HL-60/S4 treated with phorbol 12-myristate 13-acetate at 8.2 ng/mL for 4 days and 3 days (cell line): ENCODE measurements at regions not wholly inside any gene's neighbourhood (a gene's known extent, or its start where the extent isn't known, plus 50 kb on each side); places are given as distances from the start of the nearest gene placed in this dataset.

Source experiments
- in situ Hi-C: fragments of 300-500 bp; cut with MboI; formaldehyde crosslinking; loops from 2 replicates; pipeline ENCODE4 v1.15.0; 2022; ENCODE audit warnings: low sequenced_read_pairs

DNA sequence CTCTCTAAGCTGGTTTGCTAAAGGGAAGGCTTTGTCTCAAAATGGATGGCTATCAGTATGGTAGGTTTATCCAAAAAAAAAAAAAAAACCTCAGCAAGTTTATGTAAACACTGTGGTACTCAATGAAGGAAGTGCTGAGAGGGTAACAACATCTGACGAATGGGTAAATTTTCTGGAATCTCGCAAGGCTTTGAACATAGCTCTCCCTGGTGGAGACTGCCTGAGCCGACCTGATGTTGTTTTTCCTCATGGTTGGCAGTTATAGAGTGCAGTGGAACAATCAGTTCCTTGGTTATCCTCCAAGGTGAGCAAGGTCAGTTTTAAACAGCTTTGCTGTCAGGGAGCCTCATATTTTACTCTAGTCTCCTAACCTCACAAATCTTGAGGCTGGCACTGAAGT is 94.6 kb downstream of the ZPLD1 start:
- in situ Hi-C loops: loop anchor here (25.0 kb wide), 1 partner anchor 292 kb away; no protein-coding TSS in a partner anchor

DNA sequence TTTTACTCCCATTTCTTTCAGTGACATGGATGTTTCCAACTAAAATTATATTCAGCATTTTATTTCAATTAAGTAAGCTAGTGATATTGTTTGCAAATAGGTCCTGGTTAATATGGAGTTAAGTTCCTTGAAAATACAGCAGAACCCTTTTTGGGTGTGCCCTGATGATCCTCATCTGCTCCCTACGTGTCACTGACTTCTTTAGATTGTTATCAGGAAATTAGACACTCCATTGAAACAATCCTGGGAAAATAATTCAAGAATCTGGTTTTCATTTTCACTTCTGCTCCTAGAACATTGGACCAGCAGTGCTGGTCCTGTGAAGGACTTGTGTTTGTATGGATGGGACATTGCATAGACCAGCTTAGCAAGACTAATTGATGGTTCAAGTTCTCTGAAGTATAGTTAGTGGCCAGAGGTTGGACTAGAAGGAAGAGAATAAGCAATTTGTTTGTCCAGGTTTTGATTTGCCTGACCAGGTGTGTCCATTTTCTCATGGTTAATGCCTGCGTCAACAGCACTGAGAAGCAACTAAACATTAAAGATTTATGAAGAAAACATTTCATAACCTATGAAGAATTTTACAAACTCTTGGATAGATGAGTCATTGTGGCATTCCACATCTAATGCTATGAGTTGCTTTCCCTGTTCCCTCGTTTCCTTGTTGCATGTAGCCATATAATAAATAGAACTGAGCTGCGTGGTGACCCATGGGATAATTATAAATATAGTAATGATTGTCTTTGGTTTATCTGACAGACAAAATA is 95.8 kb downstream of the ZPLD1 start:
- in situ Hi-C loops: loop anchor here (25.0 kb wide), 1 partner anchor 293 kb away; no protein-coding TSS in a partner anchor

DNA sequence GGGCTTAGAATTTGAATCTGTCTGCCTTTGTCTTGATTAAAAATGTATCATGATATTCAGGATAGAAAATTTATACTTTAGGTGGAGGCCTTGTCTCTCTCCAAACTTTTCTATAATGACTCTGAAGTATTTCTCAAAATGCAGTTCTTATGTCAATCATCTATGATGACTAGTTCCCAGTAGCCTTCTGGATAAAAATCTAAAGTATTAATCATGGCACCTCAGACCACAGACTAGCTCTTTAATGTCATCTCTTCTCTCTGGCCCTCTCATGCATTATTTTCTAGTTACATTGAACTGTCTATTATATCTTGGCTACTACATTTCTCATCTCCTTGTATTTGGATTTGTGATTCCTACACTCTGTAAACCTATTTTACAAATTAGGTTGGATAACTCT is 96.9 kb downstream of the ZPLD1 start:
- in situ Hi-C loops: loop anchor here (25.0 kb wide), 1 partner anchor 294 kb away; no protein-coding TSS in a partner anchor

GRCh38 chr3:102532901-102533300 is 98.1 kb downstream of the ZPLD1 start:
- in situ Hi-C loops: loop anchor here (25.0 kb wide), 1 partner anchor 296 kb away; no protein-coding TSS in a partner anchor

DNA sequence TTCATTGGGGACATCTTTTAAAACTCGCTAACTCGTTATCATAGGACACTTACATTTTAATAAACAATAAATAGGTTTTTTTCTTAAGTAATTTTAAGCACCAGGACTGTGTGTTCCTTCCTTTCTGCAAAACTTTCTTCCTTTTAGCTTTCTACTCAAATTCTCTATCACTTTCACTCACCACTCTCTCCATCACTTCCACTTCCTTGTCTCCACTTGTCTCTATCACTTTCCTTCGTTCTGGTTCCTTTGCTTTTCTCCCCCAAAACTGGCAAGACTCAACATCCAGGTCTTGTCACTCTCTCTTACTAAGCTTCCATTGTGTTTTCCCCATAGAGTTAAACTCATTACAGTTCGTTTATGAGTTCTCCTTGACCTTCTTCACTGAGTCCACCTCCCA is 99.0 kb downstream of the ZPLD1 start:
- in situ Hi-C loops: loop anchor here (25.0 kb wide), 1 partner anchor 296 kb away; no protein-coding TSS in a partner anchor

GRCh38 chr3:102536456-102536855 is 101.6 kb downstream of the ZPLD1 start:
- in situ Hi-C loops: loop anchor here (25.0 kb wide), 1 partner anchor 299 kb away; no protein-coding TSS in a partner anchor

DNA sequence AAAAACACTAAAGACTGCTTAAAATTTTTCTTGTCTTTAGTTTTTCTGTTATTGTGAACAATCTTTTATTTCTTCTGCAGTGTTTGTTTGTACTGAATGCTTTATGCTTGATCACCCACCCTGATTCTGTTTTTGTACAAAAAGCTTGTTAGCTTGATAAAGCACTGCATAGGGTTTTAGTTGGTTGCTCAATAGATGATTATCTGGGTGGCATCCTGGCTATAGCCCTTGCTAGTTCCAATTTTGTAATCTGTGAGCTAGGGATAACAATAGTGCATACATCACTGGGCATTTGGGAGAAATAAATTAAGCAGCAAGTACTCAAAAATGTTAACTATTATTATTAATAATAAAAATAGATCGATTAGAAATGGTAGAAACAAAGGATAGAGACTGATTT is 102.3 kb downstream of the ZPLD1 start:
- in situ Hi-C loops: loop anchor here (25.0 kb wide), 1 partner anchor 300 kb away; no protein-coding TSS in a partner anchor

GRCh38 chr3:102544741-102545140 is 109.9 kb downstream of the ZPLD1 start:
- in situ Hi-C loops: loop anchor here (25.0 kb wide), 1 partner anchor 307 kb away; no protein-coding TSS in a partner anchor

DNA sequence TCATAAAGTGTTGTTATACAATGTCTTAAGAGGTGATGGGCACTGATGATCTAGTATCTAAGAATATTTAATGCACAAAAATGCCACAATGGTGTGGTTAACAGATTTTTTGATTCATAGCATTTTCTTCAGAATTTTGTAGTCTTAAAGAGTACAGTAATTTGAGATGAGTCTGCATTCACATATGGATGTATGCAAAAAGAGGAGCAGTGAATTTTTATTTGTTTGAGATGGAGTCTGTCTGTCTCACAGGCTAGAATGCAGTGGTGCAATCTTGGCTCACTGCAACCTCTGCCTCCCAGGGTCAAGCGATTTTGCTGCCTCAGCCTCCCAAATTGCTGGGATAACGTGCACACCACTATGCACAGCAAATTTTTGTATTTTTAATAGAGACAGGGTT is 110.5 kb downstream of the ZPLD1 start:
- in situ Hi-C loops: loop anchor here (25.0 kb wide), 1 partner anchor 308 kb away; no protein-coding TSS in a partner anchor

DNA sequence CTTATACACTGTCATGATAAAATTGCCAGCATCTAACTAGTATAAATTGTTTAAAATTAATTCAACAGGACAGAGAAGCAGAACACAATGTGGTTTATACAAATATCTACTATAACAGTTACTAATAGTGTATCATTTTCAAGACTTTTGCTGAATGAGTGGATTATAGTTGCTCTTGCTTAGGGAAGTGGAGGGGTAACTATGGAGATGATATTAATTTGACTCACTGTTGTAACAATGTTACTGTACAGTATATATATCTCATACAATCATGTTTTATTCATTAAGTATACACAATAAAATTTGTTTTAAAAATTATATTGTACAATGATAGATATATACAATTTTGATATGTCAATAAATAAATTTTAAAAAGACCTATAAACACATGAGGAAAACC is 119.1 kb downstream of the ZPLD1 start:
- in situ Hi-C loops: no loop called here

DNA sequence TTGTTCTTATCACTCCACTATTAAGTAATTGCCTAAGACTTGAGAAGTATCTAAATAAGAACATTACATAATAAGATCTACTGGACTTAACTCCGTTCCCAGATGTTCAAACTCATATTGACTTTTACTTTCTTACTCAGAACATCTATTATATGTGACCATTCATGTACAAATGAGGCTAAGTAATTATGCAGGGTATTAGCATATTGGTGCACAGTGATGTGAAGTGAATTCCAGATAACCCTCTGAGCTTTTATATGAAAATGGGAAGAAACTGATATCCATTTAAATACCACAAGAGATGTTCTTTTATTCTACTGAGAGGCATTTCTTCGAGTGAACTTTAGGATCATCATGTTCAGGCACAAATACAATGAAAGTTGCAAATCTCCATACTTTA is 135.7 kb downstream of the ZPLD1 start:
- in situ Hi-C loops: no loop called here

DNA sequence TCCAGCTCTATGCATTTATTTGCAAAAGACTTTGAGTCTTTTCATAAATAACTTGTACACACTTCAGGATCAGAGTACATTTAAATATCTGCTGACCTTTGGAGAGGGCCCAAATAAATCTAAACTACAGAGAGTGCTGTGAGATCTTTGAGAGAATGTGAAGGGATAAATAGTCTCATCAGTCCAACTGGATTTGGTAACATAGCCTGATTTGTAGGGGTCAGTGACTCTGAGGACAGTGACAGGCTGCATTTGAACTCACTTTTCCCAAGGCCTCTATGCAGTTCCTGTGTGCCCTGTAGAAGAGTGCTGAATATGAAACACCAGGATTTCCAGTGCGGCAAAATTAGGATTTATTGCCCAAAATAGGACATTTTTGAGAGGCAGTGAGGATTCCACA is 136.2 kb downstream of the ZPLD1 start:
- in situ Hi-C loops: no loop called here

DNA sequence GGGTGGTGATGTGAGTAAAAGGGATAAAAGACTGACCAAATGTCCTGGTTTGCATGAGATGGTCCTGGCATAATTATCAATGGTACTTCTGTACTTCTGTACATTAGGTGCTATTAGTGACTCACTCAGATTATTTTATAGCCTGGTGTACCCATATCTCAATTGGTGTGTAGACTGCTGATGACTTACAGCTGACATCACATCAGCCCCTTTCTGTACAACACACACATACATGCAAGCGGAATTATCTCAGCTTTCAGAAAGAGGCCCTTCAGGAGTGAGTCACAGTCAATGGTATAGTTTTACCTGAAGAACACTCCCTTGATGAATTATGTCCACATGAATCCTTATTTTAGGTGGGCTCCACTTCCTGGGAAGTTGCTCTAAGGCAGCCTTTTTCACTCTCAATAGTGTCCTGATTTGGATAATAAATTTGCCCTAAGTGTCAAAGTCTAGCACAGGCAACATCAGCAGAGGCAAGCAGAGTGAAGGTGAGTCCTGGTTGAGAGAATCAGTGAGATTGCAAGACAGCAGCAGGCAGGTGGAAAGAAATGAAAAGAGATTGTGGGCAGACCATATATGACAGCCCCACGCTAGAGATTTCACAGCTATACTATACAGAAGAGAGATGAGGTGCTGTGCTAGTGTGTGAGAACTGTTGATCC is 137.0 kb downstream of the ZPLD1 start:
- in situ Hi-C loops: no loop called here

- in situ Hi-C loops: no loop called here
These were observed 138.7 kb downstream of the ZPLD1 start for GRCh38 chr3:102573483-102574028.

DNA sequence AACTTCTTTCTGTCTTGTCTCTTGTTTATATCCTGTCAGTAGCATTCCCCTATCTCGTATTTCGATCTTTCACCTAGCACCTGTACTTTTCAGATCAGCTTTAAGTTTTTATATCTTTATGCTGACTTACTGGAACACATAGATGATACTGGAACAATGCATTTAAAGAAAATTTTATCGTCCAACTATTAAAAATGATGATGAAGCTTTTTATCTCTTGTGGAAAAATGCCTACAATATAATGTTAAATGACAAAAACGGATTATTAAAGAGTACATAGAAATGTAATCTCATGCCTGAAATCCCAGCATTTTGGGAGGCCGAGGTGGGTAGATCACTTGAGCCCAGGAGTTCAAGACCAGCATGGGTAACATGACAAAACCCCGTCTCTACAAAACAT is 139.5 kb downstream of the ZPLD1 start:
- in situ Hi-C loops: no loop called here

DNA sequence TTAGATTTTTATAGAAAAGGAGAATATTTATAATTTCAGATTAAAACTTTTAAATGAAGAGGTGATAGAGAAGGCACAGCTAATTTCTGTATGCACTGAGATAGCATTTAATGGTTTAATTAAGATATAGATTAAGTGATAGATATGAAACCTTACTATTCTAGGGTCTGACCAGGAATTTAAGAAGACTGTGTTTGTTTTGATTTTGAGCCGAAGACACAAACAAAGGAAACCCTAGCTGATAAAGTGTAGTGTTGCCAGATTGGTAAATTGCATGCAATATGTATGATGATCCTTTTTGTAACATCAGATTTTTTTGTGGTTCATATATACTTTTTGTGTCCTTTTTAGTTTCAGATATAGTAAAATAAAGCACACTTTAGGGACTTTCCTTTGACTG is 141.8 kb downstream of the ZPLD1 start:
- in situ Hi-C loops: no loop called here

- in situ Hi-C loops: no loop called here
These were observed 142.4 kb downstream of the ZPLD1 start for GRCh38 chr3:102577082-102577789.

- in situ Hi-C loops: no loop called here
These were observed 145.9 kb downstream of the ZPLD1 start for GRCh38 chr3:102580760-102581159.

DNA sequence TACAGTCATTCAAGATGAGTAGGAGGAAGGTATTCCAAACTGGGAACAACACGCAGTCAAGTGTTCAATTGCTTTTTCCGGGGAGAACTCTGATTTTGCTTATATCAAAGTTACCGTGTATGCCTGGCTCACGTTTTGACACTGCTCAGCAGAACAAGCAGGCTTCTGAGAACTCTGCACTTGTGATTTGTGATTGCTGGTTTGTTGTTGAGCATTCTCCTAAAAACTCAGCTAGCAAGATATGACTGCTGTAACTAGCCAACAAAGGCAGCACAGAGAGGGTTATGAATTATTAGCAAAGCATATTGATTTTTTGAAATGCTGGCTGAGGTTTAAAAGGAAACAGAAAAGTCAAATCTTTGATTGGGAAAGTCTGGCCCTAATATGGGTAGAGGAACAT is 151.7 kb downstream of the ZPLD1 start:
- in situ Hi-C loops: no loop called here

GRCh38 chr3:102593812-102594602 is 159.2 kb downstream of the ZPLD1 start:
- in situ Hi-C loops: no loop called here
